Upper lobe of left lung (tissue), 4 donors: ENCODE measurements at regions not wholly inside any gene's neighbourhood (a gene's known extent, or its start where the extent isn't known, plus 50 kb on each side); places are given as distances from the start of the nearest gene placed in this dataset.

Experiments
- CTCF ChIP-seq, 6 experiments: fragments of 450-650 bp in 4 of 6; fragments of 200-600 bp in 2 of 6; sonication (generic) in 2 of 6; IDR thresholded peaks; one replicate each; pipeline ENCODE4 v1.5.1; 2016 to 2019; ENCODE audit warnings: antibody characterized with exemption in 6 of 6
- POLR2A ChIP-seq, 4 donors: fragments of 450-650 bp; IDR thresholded peaks; one replicate each; pipeline ENCODE4 v1.5.1; 2016 to 2017; ENCODE audit warnings: antibody characterized with exemption in 4 of 4, mild to moderate bottlenecking in 2 of 4

- TF ChIP-seq CTCF (IDR thresholded peaks at IDR 0.05) = no peak
- no peak for TF ChIP-seq POLR2A (IDR thresholded peaks at IDR 0.05)
Observed at GRCh38 chr4:178941975-178942374, 1499.7 kb upstream of the AGA start.
